CD14-positive monocyte (primary cell): ENCODE measurements at regions not wholly inside any gene's neighbourhood (a gene's known extent, or its start where the extent isn't known, plus 50 kb on each side); places are given as distances from the start of the nearest gene placed in this dataset.
A peak's percentile ranks its signal among the peaks of the same experiment; 100 is the strongest.

Source experiments
- DNase-seq, 3 donors: peaks; one replicate each; pipeline ENCODE4 v3.0.0-alpha.2; 2011 to 2022
- H2AFZ ChIP-seq: 2 replicates; pipeline ENCODE4 v1.6.0; 2012; ENCODE audit warnings: mild to moderate bottlenecking, low read depth, low read length, inconsistent platforms; ENCODE audit not compliant: insufficient read depth, poor library complexity, severe bottlenecking
- H3K27ac ChIP-seq, 2 donors: 1 replicate in 1 of 2; 2 replicates in 1 of 2; pipeline ENCODE4 v1.5.1; 2012 to 2013; ENCODE audit warnings: low read length in 2 of 2, control low read depth in 1 of 2, inconsistent platforms in 1 of 2, low read depth in 1 of 2, mild to moderate bottlenecking in 1 of 2
- H3K27me3 ChIP-seq, 2 donors: one replicate each; pipeline versions ENCODE4 v1.6.0 to v1.6.1; 2011 to 2013; ENCODE audit warnings: low read length in 2 of 2; ENCODE audit not compliant: control insufficient read depth in 2 of 2, insufficient read depth in 2 of 2
- H3K36me3 ChIP-seq, 2 donors: replicated peaks in 1 of 2; 1 replicate in 1 of 2; 2 replicates in 1 of 2; pipeline versions ENCODE4 v1.5.1 to v1.6.1; 2012 to 2013; ENCODE audit warnings: low read length in 2 of 2, control low read depth in 1 of 2, inconsistent platforms in 1 of 2, mild to moderate bottlenecking in 1 of 2; ENCODE audit not compliant: insufficient read depth in 2 of 2, control insufficient read depth in 1 of 2
- H3K4me1 ChIP-seq, 2 donors: 1 replicate in 1 of 2; 2 replicates in 1 of 2; pipeline versions ENCODE4 v1.5.1 to v1.6.1; 2012 to 2013; ENCODE audit warnings: low read length in 2 of 2, control low read depth in 1 of 2, inconsistent platforms in 1 of 2, mild to moderate bottlenecking in 1 of 2, moderate library complexity in 1 of 2; ENCODE audit not compliant: insufficient read depth in 2 of 2, control insufficient read depth in 1 of 2
- H3K4me2 ChIP-seq: replicated peaks from 2 replicates; pipeline ENCODE3; 2012; ENCODE audit warnings: low read length, moderate library complexity, mild to moderate bottlenecking; ENCODE audit not compliant: poor library complexity, severe bottlenecking; ENCODE audit errors: extremely low read depth
- H3K4me3 ChIP-seq, 3 experiments: fragments of 200-600 bp in 1 of 3; sonication (generic) in 1 of 3; replicated peaks in 1 of 3; 1 replicate in 2 of 3; 2 replicates in 1 of 3; pipeline ENCODE4 v1.5.1; 2011 to 2013; ENCODE audit warnings: low read length in 3 of 3, mild to moderate bottlenecking in 3 of 3, control low read depth in 2 of 3, low read depth in 2 of 3, inconsistent platforms in 1 of 3, moderate library complexity in 1 of 3
- H3K79me2 ChIP-seq: 2 replicates; pipeline ENCODE4 v1.6.0; 2012; ENCODE audit warnings: mild to moderate bottlenecking, control low read depth, inconsistent platforms, low read length, moderate library complexity; ENCODE audit not compliant: insufficient read depth
- H3K9ac ChIP-seq: 2 replicates; pipeline ENCODE4 v1.6.0; 2017; ENCODE audit warnings: low read length, mild to moderate bottlenecking; ENCODE audit not compliant: insufficient read depth, poor library complexity, severe bottlenecking
- H3K9me3 ChIP-seq, 2 donors: replicated peaks in 1 of 2; 1 replicate in 1 of 2; 2 replicates in 1 of 2; pipeline versions ENCODE4 v1.5.1 to v1.6.1; 2012 to 2013; ENCODE audit warnings: low read length in 2 of 2, control low read depth in 1 of 2; ENCODE audit not compliant: control insufficient read depth in 1 of 2, insufficient read depth in 1 of 2
- H4K20me1 ChIP-seq: 2 replicates; pipeline ENCODE4 v1.6.0; 2012; ENCODE audit warnings: mild to moderate bottlenecking, low read length, control low read depth, moderate library complexity; ENCODE audit not compliant: insufficient read depth
- H3K27ac Mint-ChIP-seq, 7 donors: one replicate each; pipeline ENCODE4 v1.8.0; 2020; ENCODE audit warnings: mild to moderate bottlenecking in 7 of 7, mixed read lengths in 7 of 7, moderate library complexity in 6 of 7, inconsistent platforms in 2 of 7
- H3K27me3 Mint-ChIP-seq, 3 donors: one replicate each; pipeline ENCODE4 v1.8.0; 2021 to 2022; ENCODE audit warnings: low read depth in 3 of 3, mild to moderate bottlenecking in 3 of 3, mixed read lengths in 3 of 3, moderate library complexity in 3 of 3, inconsistent platforms in 1 of 3
- H3K36me3 Mint-ChIP-seq, 2 donors: one replicate each; pipeline ENCODE4 v1.8.0; 2020; ENCODE audit warnings: mixed read lengths in 2 of 2, inconsistent platforms in 1 of 2, mild to moderate bottlenecking in 1 of 2
- H3K4me1 Mint-ChIP-seq: one replicate; pipeline ENCODE4 v1.8.0; 2020; ENCODE audit warnings: mild to moderate bottlenecking, mixed read lengths
- H3K4me3 Mint-ChIP-seq, 2 donors: one replicate each; pipeline ENCODE4 v1.8.0; 2020; ENCODE audit warnings: mild to moderate bottlenecking in 2 of 2, mixed read lengths in 2 of 2, moderate library complexity in 1 of 2
- H3K9me3 Mint-ChIP-seq, 7 donors: one replicate each; pipeline ENCODE4 v1.8.0; 2020 to 2022; ENCODE audit warnings: mixed read lengths in 7 of 7, mild to moderate bottlenecking in 6 of 7, moderate library complexity in 6 of 7, inconsistent platforms in 2 of 7
- CTCF ChIP-seq: fragments of 200-600 bp; IDR thresholded peaks from one replicate; pipeline ENCODE4 v1.8.0; 2022; ENCODE audit warnings: antibody characterized with exemption, mild to moderate bottlenecking
- WGBS: methylation state at CpG from one replicate; pipeline ENCODE4 v1.1.5; 2013; ENCODE audit warnings: missing lambda C conversion rate; ENCODE audit not compliant: insufficient coverage; 5-methylcytosine and 5-hydroxymethylcytosine counted together
- intact Hi-C, 2 donors: fragments of 100-400 bp; cut with micrococcal nuclease; formaldehyde crosslinking; loops; one replicate each; pipeline versions ENCODE4 v1.15.0 to v1.15.1; 2023

- Histone ChIP-seq H3K79me2 (no peaks in the 10 kb centered on the region), H2AFZ (no peak overlapping the region), H3K27ac (no peak overlapping the region), H3K4me2 (no peak overlapping the region), H3K4me3 (no peak overlapping the region), H3K4me1 (no peaks in the 10 kb centered on the region), H3K36me3 (no peaks in the 10 kb centered on the region), H3K27me3 (no peaks in the 10 kb centered on the region), H3K9me3 (no peaks in the 10 kb centered on the region), H3K9ac (no peak overlapping the region), H4K20me1 (no peaks in the 10 kb centered on the region)
- intact Hi-C loops: no loop called here
- Mint-ChIP-seq H3K9me3 (peaks cover 0 to 3% (median 2%) of the 10 kb centered on the region in 7 donors), H3K4me1 (no peaks in the 10 kb centered on the region), H3K27me3 (peaks cover 0 to 3% (median 0%) of the 10 kb centered on the region in 3 donors), H3K4me3 (no peak overlapping the region), H3K36me3 (no peaks in the 10 kb centered on the region), H3K27ac (no peak overlapping the region)
- no peak for TF ChIP-seq CTCF
- no CpG with 5 or more reads among the region's 4 CpGs for WGBS
- DNase-seq: no peak
Measured at GRCh38 chr4:110347805-110348204, 128.2 kb upstream of the ENPEP start.

- Mint-ChIP-seq H3K27me3 (peaks cover 0 to 5% (median 0%) of the 10 kb centered on the region in 3 donors), H3K36me3 (no peaks in the 10 kb centered on the region), H3K4me1 (no peaks in the 10 kb centered on the region), H3K27ac (peak overlapping the region in 2 of 7 donors; percentile 3 to 20), H3K4me3 (no peak overlapping the region), H3K9me3 (peaks cover 0 to 5% (median 2%) of the 10 kb centered on the region in 7 donors)
- H3K9ac ChIP-seq: no peak overlapping the region
- 83% methylated on average over 1 of the region's 1 CpG for WGBS
- H2AFZ ChIP-seq: no peak overlapping the region
- H3K4me2 ChIP-seq: no peak overlapping the region
- no peak overlapping the region for H3K4me3 ChIP-seq
- no peak overlapping the region for H3K27ac ChIP-seq
- H4K20me1 ChIP-seq: no peaks in the 10 kb centered on the region
- intact Hi-C loops: no loop called here
- H3K27me3 ChIP-seq: peaks cover 0 to 2% of the 10 kb centered on the region in 2 donors
- no peaks in the 10 kb centered on the region for H3K9me3 ChIP-seq
- no peaks in the 10 kb centered on the region for H3K79me2 ChIP-seq
- H3K4me1 ChIP-seq: no peaks in the 10 kb centered on the region
- TF ChIP-seq CTCF: no peak
- no peak for DNase-seq
- no peaks in the 10 kb centered on the region for H3K36me3 ChIP-seq
Measured at GRCh38 chr4:110344165-110344564, 131.8 kb upstream of the ENPEP start.
